Ishikawa (cell line): ENCODE measurements at regions not wholly inside any gene's neighbourhood (a gene's known extent, or its start where the extent isn't known, plus 50 kb on each side); places are given as distances from the start of the nearest gene placed in this dataset.

ENCODE experiments used
- CEBPB ChIP-seq: IDR thresholded peaks from 2 replicates; pipeline ENCODE4 v1.6.1; 2012
- CREB1 ChIP-seq: IDR thresholded peaks from 2 replicates; pipeline ENCODE4 v1.6.1; 2012; ENCODE audit warnings: low read depth
- EGR1 ChIP-seq: IDR thresholded peaks from 2 replicates; pipeline ENCODE4 v1.6.1; 2012
- EP300 ChIP-seq: IDR thresholded peaks from 2 replicates; pipeline ENCODE4 v1.6.1; 2012; ENCODE audit warnings: borderline replicate concordance
- FOXM1 ChIP-seq: IDR thresholded peaks from 2 replicates; pipeline ENCODE4 v1.6.1; 2012; ENCODE audit warnings: low read depth, borderline replicate concordance
- MAX ChIP-seq: IDR thresholded peaks from 2 replicates; pipeline ENCODE4 v1.6.1; 2012
- NFIC ChIP-seq: IDR thresholded peaks from 2 replicates; pipeline ENCODE4 v1.6.1; 2012
- RAD21 ChIP-seq: IDR thresholded peaks from 2 replicates; pipeline ENCODE4 v1.6.1; 2012; ENCODE audit warnings: low read depth
- TAF1 ChIP-seq: IDR thresholded peaks from 2 replicates; pipeline ENCODE4 v1.6.1; 2012; ENCODE audit warnings: low read depth, mild to moderate bottlenecking
- TCF12 ChIP-seq: IDR thresholded peaks from 2 replicates; pipeline ENCODE4 v1.6.1; 2012; ENCODE audit warnings: low read depth
- TEAD4 ChIP-seq: IDR thresholded peaks from 2 replicates; pipeline ENCODE4 v1.6.1; 2012
- YY1 ChIP-seq: IDR thresholded peaks from 2 replicates; pipeline ENCODE4 v1.6.1; 2012; ENCODE audit warnings: low read depth
- ZBTB7A ChIP-seq: IDR thresholded peaks from 2 replicates; pipeline ENCODE4 v1.6.1; 2012; ENCODE audit warnings: low read depth
- TF ChIP-seq, protein P1 (sequence below): IDR thresholded peaks from 2 replicates; pipeline ENCODE4 v1.6.1; 2012; ENCODE audit warnings: low read depth, mild to moderate bottlenecking
- TF ChIP-seq, protein P2 (sequence below): IDR thresholded peaks from 2 replicates; pipeline ENCODE4 v1.6.1; 2012

DNA sequence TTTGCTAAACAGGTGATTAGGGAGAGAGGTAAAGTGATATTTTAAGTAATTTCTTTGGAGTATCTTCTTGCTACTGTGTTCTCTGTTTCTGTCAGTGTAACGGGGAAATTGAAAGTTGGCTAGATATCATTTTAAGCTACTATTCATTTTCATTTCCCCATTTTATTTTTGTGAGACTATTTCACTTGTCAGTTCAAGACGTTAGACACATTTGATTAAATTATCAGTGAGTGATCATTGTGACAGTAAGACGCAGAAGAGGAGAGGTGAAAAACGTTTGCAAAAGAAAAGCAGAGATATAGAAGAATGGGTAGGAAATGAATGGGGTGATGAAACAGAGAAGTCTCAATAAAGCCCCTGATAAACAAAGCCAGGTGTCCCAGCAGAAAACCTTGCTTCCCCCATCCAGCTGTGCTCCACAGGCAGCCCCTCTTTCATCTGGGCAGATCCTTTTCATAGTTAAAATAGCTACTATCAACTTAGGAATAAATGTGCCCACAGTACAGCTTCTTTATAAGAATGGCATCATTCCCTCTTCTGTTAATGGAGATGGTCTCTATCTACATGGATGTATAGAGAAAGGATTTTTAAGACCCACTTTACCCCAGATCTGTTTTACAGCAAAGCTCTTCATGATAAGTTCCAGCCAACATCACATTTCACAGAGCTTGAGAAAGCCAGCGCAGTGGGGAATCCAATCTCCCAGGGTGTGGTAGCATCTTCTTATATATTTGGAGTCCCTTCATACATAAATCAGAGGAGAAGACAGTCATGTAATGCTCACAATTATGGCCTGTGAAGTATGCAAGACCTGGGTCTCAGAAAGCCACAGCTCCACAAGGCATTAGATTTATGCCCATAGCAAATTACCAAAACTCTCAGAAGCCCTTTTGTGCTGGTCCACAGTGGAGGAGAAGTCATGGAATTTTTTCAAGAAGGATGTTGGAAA lies 138.1 kb upstream of the ITGB1 start:
- TF ChIP-seq YY1 = no peak
- TF ChIP-seq, protein P1, sequence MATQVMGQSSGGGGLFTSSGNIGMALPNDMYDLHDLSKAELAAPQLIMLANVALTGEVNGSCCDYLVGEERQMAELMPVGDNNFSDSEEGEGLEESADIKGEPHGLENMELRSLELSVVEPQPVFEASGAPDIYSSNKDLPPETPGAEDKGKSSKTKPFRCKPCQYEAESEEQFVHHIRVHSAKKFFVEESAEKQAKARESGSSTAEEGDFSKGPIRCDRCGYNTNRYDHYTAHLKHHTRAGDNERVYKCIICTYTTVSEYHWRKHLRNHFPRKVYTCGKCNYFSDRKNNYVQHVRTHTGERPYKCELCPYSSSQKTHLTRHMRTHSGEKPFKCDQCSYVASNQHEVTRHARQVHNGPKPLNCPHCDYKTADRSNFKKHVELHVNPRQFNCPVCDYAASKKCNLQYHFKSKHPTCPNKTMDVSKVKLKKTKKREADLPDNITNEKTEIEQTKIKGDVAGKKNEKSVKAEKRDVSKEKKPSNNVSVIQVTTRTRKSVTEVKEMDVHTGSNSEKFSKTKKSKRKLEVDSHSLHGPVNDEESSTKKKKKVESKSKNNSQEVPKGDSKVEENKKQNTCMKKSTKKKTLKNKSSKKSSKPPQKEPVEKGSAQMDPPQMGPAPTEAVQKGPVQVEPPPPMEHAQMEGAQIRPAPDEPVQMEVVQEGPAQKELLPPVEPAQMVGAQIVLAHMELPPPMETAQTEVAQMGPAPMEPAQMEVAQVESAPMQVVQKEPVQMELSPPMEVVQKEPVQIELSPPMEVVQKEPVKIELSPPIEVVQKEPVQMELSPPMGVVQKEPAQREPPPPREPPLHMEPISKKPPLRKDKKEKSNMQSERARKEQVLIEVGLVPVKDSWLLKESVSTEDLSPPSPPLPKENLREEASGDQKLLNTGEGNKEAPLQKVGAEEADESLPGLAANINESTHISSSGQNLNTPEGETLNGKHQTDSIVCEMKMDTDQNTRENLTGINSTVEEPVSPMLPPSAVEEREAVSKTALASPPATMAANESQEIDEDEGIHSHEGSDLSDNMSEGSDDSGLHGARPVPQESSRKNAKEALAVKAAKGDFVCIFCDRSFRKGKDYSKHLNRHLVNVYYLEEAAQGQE = no peak
- no peak for TF ChIP-seq TCF12
- TF ChIP-seq EGR1 = no peak
- TF ChIP-seq ZBTB7A = no peak

GRCh38 chr10:33094263-33095051 lies 136.4 kb upstream of the ITGB1 start:
- TF ChIP-seq, protein P1 = no peak
- TF ChIP-seq CREB1 (no peak), TCF12 (no peak), CEBPB (no peak), FOXM1 (no peak)

DNA sequence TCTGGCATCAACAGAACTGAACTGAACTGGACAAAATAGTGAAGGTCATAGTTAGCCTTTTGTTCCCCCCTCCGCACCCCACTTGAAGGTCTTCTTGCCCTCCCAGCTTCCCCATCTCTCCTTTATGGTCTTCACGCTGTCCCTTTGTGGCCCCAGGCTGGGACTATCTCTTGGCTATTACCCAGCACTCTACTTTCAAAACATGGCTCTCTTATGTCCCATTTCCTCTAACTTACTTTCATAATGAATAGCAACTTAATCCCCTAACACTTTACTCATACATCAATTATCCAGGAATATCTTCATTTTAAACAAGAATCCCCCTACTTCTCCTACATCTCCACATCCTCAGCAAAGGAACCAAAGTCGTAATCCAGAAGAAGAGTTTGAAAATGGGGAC lies 135.3 kb upstream of the ITGB1 start:
- TF ChIP-seq, protein P2, sequence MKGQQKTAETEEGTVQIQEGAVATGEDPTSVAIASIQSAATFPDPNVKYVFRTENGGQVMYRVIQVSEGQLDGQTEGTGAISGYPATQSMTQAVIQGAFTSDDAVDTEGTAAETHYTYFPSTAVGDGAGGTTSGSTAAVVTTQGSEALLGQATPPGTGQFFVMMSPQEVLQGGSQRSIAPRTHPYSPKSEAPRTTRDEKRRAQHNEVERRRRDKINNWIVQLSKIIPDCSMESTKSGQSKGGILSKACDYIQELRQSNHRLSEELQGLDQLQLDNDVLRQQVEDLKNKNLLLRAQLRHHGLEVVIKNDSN = no peak
- TF ChIP-seq, protein P1 = no peak
- TF ChIP-seq ZBTB7A = no peak
- no peak for TF ChIP-seq EGR1
- no peak for TF ChIP-seq YY1
- TF ChIP-seq CREB1 = no peak
- TF ChIP-seq MAX = no peak
- no peak for TF ChIP-seq TEAD4
- TF ChIP-seq TCF12 = no peak
- TF ChIP-seq TAF1 = no peak
- TF ChIP-seq RAD21 = no peak
- no peak for TF ChIP-seq EP300
- no peak for TF ChIP-seq CEBPB
- no peak for TF ChIP-seq FOXM1
- no peak for TF ChIP-seq NFIC

GRCh38 chr10:33092596-33092995 lies 134.6 kb upstream of the ITGB1 start:
- TF ChIP-seq FOXM1 (no peak), TEAD4 (no peak), NFIC (no peak), TAF1 (no peak), EP300 (no peak)
- TF ChIP-seq, protein P1 = no peak
